A549 (cell line): ENCODE measurements at regions not wholly inside any gene's neighbourhood (a gene's known extent, or its start where the extent isn't known, plus 50 kb on each side); places are given as distances from the start of the nearest gene placed in this dataset.
A peak's percentile ranks its signal among the peaks of the same experiment; 100 is the strongest.

ENCODE experiments used
- ATAC-seq, 2 experiments: fragments of 200-7000 bp in 1 of 2; fragments of >200 bp in 1 of 2; cut with Nextera tagmentation in 1 of 2; cut with Tn5 transposase in 1 of 2; 3 replicates each; pipeline versions ENCODE4 v1.8.0 to v1.9.1; 2018 to 2020; ENCODE audit warnings: mild to moderate bottlenecking in 1 of 2, moderate library complexity in 1 of 2
- CTCF ChIA-PET: fragments of 300-600 bp; sonication (Branson Sonifier 250); formaldehyde crosslinking; extraction: SDS; loops from one replicate; lab custom pipeline; 2021; ENCODE audit warnings: antibody characterized with exemption, inconsistent platforms; lab: Yijun Ruan, JAX
- POLR2A ChIA-PET: fragments of 350-600 bp; formaldehyde crosslinking; extraction: SDS; loops from one replicate; lab custom pipeline; 2021; ENCODE audit warnings: antibody characterized with exemption, inconsistent platforms; lab: Yijun Ruan, JAX
- DNase-seq, 2 experiments: peaks; one replicate each; pipeline versions ENCODE4 v3.0.0 to v3.0.0-alpha.2; 2011 to 2016; ENCODE audit warnings: low read depth in 1 of 2, low spot score in 1 of 2
- FAIRE-seq: peaks from 2 replicates; lab custom pipeline; 2011; peaks lifted over from hg19 to GRCh38; lab: Jason Lieb, UNC
- H3K27ac ChIP-seq, 2 experiments: fragments of >200 bp; sonication (Bioruptor Twin); formaldehyde crosslinking; 3 replicates each; pipeline ENCODE4 v1.5.1; 2016 to 2017
- H3K4me1 ChIP-seq: fragments of >200 bp; sonication (Bioruptor Twin); formaldehyde crosslinking; 3 replicates; pipeline ENCODE4 v1.6.1; 2016
- H3K4me2 ChIP-seq: fragments of >200 bp; sonication (Bioruptor Twin); formaldehyde crosslinking; 3 replicates; pipeline ENCODE4 v1.6.1; 2016
- H3K4me3 ChIP-seq: fragments of >200 bp; sonication (Bioruptor Twin); formaldehyde crosslinking; 3 replicates; pipeline ENCODE4 v1.5.1; 2016
- H3K9me3 ChIP-seq: fragments of >200 bp; sonication (Bioruptor Twin); formaldehyde crosslinking; 3 replicates; pipeline ENCODE4 v1.6.1; 2016
- CBX2 ChIP-seq: fragments of 200-600 bp; sonication (generic); IDR thresholded peaks from 2 replicates; pipeline ENCODE4 v1.6.1; 2016; ENCODE audit warnings: low read depth, mild to moderate bottlenecking, borderline replicate concordance
- CHD4 ChIP-seq: fragments of 200-600 bp; sonication (generic); IDR thresholded peaks from 2 replicates; pipeline ENCODE4 v1.6.1; 2016; ENCODE audit warnings: antibody characterized with exemption, mild to moderate bottlenecking, borderline replicate concordance
- EHF ChIP-seq: fragments of 250-450 bp; sonication (Bioruptor Pico); IDR thresholded peaks from 2 replicates; pipeline ENCODE4 v1.5.0; 2020; ENCODE audit warnings: mild to moderate bottlenecking
- EHMT2 ChIP-seq: fragments of 200-600 bp; sonication (generic); IDR thresholded peaks from 2 replicates; pipeline ENCODE4 v1.6.1; 2016; ENCODE audit warnings: antibody characterized with exemption, low read depth, mild to moderate bottlenecking, moderate library complexity
- ESRRA ChIP-seq: fragments of 150-350 bp; IDR thresholded peaks from 2 replicates; pipeline ENCODE4 v1.6.1; 2014; ENCODE audit warnings: mild to moderate bottlenecking, low read length, borderline replicate concordance
- FOSB ChIP-seq: fragments of 250-450 bp; sonication (Bioruptor Pico); IDR thresholded peaks from 2 replicates; pipeline ENCODE4 v1.5.0; 2020; ENCODE audit warnings: mild to moderate bottlenecking, moderate library complexity
- FOXS1 ChIP-seq: fragments of 250-450 bp; sonication (Bioruptor Pico); IDR thresholded peaks from 2 replicates; pipeline ENCODE4 v1.5.0; 2020; ENCODE audit warnings: mild to moderate bottlenecking, moderate library complexity
- KDM1A ChIP-seq: fragments of 200-600 bp; sonication (generic); IDR thresholded peaks from 2 replicates; pipeline ENCODE4 v1.6.1; 2016; ENCODE audit warnings: low read depth, mild to moderate bottlenecking
- KDM5A ChIP-seq: fragments of 200-600 bp; sonication (generic); IDR thresholded peaks from 2 replicates; pipeline ENCODE4 v1.6.1; 2016; ENCODE audit warnings: antibody characterized with exemption, mild to moderate bottlenecking
- MAFK ChIP-seq: fragments of 450-650 bp; IDR thresholded peaks from 2 replicates; pipeline ENCODE4 v1.6.1; 2014; ENCODE audit not compliant: partially characterized antibody
- MAZ ChIP-seq: fragments of 150-350 bp; IDR thresholded peaks from 2 replicates; pipeline ENCODE4 v1.6.1; 2014; ENCODE audit warnings: antibody characterized with exemption, low read depth, low read length, borderline replicate concordance
- NFE2L2 ChIP-seq: fragments of 150-350 bp; conservative IDR thresholded peaks from 2 replicates; pipeline ENCODE4 v1.6.1; 2014; ENCODE audit warnings: low read length
- NPAS2 ChIP-seq: fragments of 250-450 bp; sonication (Bioruptor Pico); IDR thresholded peaks from 2 replicates; pipeline ENCODE4 v1.8.0; 2022; ENCODE audit warnings: mild to moderate bottlenecking, moderate library complexity, borderline replicate concordance
- NR3C1 ChIP-seq: fragments of >200 bp; sonication (Bioruptor Twin); formaldehyde crosslinking; IDR thresholded peaks from 3 replicates; pipeline ENCODE4 v1.6.1; 2017
- POLR2A ChIP-seq: IDR thresholded peaks from 2 replicates; pipeline ENCODE4 v1.6.1; 2012; ENCODE audit warnings: mild to moderate bottlenecking, low read length
- RARB ChIP-seq: fragments of 250-450 bp; sonication (Bioruptor Pico); IDR thresholded peaks from 2 replicates; pipeline ENCODE4 v1.8.0; 2021; ENCODE audit warnings: mild to moderate bottlenecking, moderate library complexity
- RFX5 ChIP-seq: fragments of 450-650 bp; IDR thresholded peaks from 2 replicates; pipeline ENCODE4 v1.7.1; 2014; ENCODE audit warnings: antibody characterized with exemption, mild to moderate bottlenecking, moderate library complexity
- RNF2 ChIP-seq: fragments of 200-600 bp; sonication (generic); IDR thresholded peaks from 2 replicates; pipeline ENCODE4 v1.6.1; 2016; ENCODE audit warnings: low read depth, mild to moderate bottlenecking, antibody characterized with exemption, moderate library complexity, borderline replicate concordance
- TFCP2L1 ChIP-seq: fragments of 250-450 bp; sonication (Bioruptor Pico); IDR thresholded peaks from 2 replicates; pipeline ENCODE4 v1.5.0; 2021; ENCODE audit warnings: mild to moderate bottlenecking
- ZFP36 ChIP-seq: fragments of 450-650 bp; IDR thresholded peaks from 2 replicates; pipeline ENCODE4 v1.6.1; 2014; ENCODE audit warnings: borderline replicate concordance; ENCODE audit not compliant: partially characterized antibody
- ZNF302 ChIP-seq: fragments of 250-450 bp; sonication (Bioruptor Pico); IDR thresholded peaks from 2 replicates; pipeline ENCODE4 v1.9.0; 2021; ENCODE audit warnings: inconsistent platforms, mild to moderate bottlenecking, moderate library complexity
- WGBS: methylation state at CpG from one replicate; pipeline ENCODE4 v1.1.6; 2017; ENCODE audit errors: missing lambda C conversion rate; 5-methylcytosine and 5-hydroxymethylcytosine counted together
- TF ChIP-seq, protein P1 (sequence below): IDR thresholded peaks from 2 replicates; pipeline ENCODE4 v1.6.1; 2012
- TF ChIP-seq, protein P2 (sequence below): fragments of >200 bp; sonication (Bioruptor Twin); formaldehyde crosslinking; IDR thresholded peaks from 3 replicates; pipeline ENCODE4 v1.5.1; 2016
- TF ChIP-seq, protein P3 (sequence below): fragments of 200-600 bp; sonication (generic); IDR thresholded peaks from 2 replicates; pipeline ENCODE4 v1.6.1; 2016; ENCODE audit warnings: antibody characterized with exemption, mild to moderate bottlenecking, moderate library complexity
- TF ChIP-seq, protein P4 (sequence below): fragments of 450-650 bp; IDR thresholded peaks from 2 replicates; pipeline ENCODE4 v1.6.1; 2014; ENCODE audit warnings: antibody characterized with exemption

DNA sequence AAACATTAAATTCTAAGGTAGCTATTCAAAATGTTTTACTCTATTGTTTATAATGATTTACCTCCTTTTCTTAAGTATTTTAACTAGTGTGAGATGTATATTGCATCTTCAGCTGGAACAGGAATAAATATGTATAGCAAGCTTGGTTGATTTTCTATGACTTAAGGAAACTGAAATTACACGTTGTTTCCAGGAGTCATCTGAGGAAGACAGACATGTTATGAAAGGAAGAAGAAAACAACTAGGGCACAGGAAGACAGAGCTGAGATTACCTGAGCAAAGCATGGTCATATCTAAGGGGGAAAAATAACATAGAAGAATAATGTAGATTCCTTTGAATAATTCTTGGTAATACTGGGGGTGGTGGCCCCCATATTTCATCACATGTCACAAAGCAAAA lies 210.9 kb upstream of the SEMA3E start:
- no peak overlapping the region for H3K4me2 ChIP-seq
- DNase-seq (no peak), ATAC-seq (no peak), FAIRE-seq (no peak)
- H3K27ac ChIP-seq: no peak overlapping the region
- ChIA-PET POLR2A (no interaction called here), CTCF (interaction anchor here (1.2 kb wide), 1 partner anchor 46 kb away, joined by 3 read pairs; no protein-coding TSS in a partner anchor)
- TF ChIP-seq CBX2 (no peak), MAZ (no peak), KDM5A (no peak), RARB (CRISPR knock-in tag) (no peak)
- no peak overlapping the region for H3K4me3 ChIP-seq
- no peaks in the 10 kb centered on the region for H3K9me3 ChIP-seq
- WGBS: 6% methylated on average over 1 of the region's 1 CpG
- H3K4me1 ChIP-seq: no peaks in the 10 kb centered on the region

DNA sequence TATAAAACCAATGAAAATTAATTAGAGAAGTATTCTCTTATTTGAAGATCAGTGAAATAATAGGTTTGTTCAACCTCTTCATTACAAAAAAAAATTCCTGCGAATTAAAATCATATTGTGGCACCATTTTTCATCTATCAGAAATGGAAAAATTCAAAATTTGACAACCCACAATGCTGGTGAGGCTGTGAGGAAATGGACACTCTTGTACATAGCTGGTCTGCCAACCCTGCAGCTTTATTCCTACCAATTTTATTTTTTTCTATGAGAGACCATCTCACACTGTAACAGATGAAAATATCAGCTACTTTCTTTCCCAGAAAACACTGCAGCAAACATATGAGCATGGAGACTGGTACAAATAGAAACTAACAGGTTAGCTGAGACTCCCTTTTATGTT lies 208.8 kb upstream of the SEMA3E start:
- Histone ChIP-seq H3K4me1 (no peaks in the 10 kb centered on the region), H3K4me2 (no peak overlapping the region), H3K27ac (no peak overlapping the region), H3K9me3 (no peaks in the 10 kb centered on the region), H3K4me3 (no peak overlapping the region)
- ATAC-seq: no peak
- 12% methylated on average over 1 of the region's 1 CpG for WGBS
- no peak for FAIRE-seq
- ChIA-PET CTCF (no interaction called here), POLR2A (no interaction called here)
- TF ChIP-seq FOXS1 (no peak), ZNF302 (no peak), RNF2 (no peak)
- TF ChIP-seq, protein P1, sequence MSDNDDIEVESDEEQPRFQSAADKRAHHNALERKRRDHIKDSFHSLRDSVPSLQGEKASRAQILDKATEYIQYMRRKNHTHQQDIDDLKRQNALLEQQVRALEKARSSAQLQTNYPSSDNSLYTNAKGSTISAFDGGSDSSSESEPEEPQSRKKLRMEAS: no peak
- TF ChIP-seq, protein P2, sequence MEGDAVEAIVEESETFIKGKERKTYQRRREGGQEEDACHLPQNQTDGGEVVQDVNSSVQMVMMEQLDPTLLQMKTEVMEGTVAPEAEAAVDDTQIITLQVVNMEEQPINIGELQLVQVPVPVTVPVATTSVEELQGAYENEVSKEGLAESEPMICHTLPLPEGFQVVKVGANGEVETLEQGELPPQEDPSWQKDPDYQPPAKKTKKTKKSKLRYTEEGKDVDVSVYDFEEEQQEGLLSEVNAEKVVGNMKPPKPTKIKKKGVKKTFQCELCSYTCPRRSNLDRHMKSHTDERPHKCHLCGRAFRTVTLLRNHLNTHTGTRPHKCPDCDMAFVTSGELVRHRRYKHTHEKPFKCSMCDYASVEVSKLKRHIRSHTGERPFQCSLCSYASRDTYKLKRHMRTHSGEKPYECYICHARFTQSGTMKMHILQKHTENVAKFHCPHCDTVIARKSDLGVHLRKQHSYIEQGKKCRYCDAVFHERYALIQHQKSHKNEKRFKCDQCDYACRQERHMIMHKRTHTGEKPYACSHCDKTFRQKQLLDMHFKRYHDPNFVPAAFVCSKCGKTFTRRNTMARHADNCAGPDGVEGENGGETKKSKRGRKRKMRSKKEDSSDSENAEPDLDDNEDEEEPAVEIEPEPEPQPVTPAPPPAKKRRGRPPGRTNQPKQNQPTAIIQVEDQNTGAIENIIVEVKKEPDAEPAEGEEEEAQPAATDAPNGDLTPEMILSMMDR: no peak
- TF ChIP-seq, protein P3, sequence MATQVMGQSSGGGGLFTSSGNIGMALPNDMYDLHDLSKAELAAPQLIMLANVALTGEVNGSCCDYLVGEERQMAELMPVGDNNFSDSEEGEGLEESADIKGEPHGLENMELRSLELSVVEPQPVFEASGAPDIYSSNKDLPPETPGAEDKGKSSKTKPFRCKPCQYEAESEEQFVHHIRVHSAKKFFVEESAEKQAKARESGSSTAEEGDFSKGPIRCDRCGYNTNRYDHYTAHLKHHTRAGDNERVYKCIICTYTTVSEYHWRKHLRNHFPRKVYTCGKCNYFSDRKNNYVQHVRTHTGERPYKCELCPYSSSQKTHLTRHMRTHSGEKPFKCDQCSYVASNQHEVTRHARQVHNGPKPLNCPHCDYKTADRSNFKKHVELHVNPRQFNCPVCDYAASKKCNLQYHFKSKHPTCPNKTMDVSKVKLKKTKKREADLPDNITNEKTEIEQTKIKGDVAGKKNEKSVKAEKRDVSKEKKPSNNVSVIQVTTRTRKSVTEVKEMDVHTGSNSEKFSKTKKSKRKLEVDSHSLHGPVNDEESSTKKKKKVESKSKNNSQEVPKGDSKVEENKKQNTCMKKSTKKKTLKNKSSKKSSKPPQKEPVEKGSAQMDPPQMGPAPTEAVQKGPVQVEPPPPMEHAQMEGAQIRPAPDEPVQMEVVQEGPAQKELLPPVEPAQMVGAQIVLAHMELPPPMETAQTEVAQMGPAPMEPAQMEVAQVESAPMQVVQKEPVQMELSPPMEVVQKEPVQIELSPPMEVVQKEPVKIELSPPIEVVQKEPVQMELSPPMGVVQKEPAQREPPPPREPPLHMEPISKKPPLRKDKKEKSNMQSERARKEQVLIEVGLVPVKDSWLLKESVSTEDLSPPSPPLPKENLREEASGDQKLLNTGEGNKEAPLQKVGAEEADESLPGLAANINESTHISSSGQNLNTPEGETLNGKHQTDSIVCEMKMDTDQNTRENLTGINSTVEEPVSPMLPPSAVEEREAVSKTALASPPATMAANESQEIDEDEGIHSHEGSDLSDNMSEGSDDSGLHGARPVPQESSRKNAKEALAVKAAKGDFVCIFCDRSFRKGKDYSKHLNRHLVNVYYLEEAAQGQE: no peak
- no peak for DNase-seq

DNA sequence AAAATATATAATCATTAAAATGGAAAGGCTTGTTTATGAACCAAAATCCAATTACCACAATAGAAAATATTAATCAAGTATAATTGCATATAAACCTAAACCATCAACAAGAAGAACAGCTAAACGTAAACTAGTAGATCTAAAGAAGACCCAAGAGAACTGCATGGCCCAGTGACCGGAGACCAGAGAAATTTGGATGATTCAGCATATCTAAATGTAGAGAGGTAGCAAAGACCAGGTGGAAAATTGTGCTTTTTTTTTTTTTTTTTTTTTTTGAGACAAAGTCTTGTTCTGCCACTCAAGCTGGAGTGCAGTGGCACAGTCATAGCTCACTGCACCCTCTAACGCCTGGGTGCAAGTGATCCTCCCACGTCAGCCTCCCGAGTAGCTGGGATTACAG lies 207.2 kb upstream of the SEMA3E start:
- 68% methylated on average over 5 of the region's 5 CpGs for WGBS
- no peaks in the 10 kb centered on the region for H3K9me3 ChIP-seq
- ATAC-seq (no peak), DNase-seq (no peak), FAIRE-seq (no peak)
- POLR2A ChIA-PET: no interaction called here
- TF ChIP-seq TFCP2L1 (CRISPR knock-in tag) (no peak), EHF (CRISPR knock-in tag) (no peak), MAFK (peak; percentile 56)
- no peak overlapping the region for H3K4me3 ChIP-seq
- CTCF ChIA-PET: interaction anchor here (1.0 kb wide), 1 partner anchor 49 kb away, joined by 3 read pairs; no protein-coding TSS in a partner anchor
- no peaks in the 10 kb centered on the region for H3K4me1 ChIP-seq
- no peak overlapping the region for H3K4me2 ChIP-seq
- H3K27ac ChIP-seq: no peak overlapping the region

DNA sequence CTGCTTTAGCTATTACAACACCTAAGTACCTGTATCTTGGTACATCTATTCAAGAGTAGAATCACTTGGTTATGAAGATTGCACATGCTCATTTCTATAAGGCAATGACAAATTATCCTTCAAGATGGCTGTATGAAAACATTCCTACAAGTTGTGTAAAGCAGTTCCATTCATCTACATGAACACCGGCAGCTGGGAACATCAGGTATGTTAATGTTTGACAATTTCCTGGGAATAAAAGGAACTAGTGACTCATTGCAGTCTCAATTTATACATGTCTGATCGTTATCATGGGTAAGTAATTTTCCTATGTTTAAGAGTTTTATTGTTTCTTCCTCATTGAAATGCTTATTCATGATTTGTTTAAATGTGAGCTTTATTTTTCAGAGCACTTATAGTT lies 203.2 kb upstream of the SEMA3E start:
- 8% methylated on average over 2 of the region's 2 CpGs for whole genome bisulfite sequencing
- DNase-seq (peak in 1 of 2 experiments; percentile 14), FAIRE-seq (no peak), ATAC-seq (no peak)
- Histone ChIP-seq H3K27ac (no peak overlapping the region), H3K4me2 (no peak overlapping the region), H3K9me3 (no peaks in the 10 kb centered on the region), H3K4me1 (no peaks in the 10 kb centered on the region), H3K4me3 (no peak overlapping the region)
- ChIA-PET CTCF (interaction anchor here (0.6 kb wide), 1 partner anchor 1099 kb away, joined by 3 read pairs; no protein-coding TSS in a partner anchor), POLR2A (no interaction called here)
- TF ChIP-seq NR3C1 (no peak), ZFP36 (no peak), CHD4 (no peak), FOXS1 (no peak), MAFK (no peak), ESRRA (no peak), FOSB (CRISPR knock-in tag) (no peak), NPAS2 (CRISPR knock-in tag) (no peak), POLR2A (no peak), NFE2L2 (no peak), EHF (CRISPR knock-in tag) (no peak), EHMT2 (no peak), RFX5 (no peak), KDM5A (no peak), KDM1A (no peak)
- TF ChIP-seq, protein P1: no peak
- TF ChIP-seq, protein P4, sequence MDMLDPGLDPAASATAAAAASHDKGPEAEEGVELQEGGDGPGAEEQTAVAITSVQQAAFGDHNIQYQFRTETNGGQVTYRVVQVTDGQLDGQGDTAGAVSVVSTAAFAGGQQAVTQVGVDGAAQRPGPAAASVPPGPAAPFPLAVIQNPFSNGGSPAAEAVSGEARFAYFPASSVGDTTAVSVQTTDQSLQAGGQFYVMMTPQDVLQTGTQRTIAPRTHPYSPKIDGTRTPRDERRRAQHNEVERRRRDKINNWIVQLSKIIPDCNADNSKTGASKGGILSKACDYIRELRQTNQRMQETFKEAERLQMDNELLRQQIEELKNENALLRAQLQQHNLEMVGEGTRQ: no peak
